Mucosa of descending colon (tissue), 3 donors: ENCODE measurements at regions not wholly inside any gene's neighbourhood (a gene's known extent, or its start where the extent isn't known, plus 50 kb on each side); places are given as distances from the start of the nearest gene placed in this dataset.

Source experiments
- ATAC-seq: fragments of 200-7000 bp; cut with Tn5 transposase; one replicate; pipeline ENCODE4 v1.9.1; 2020; ENCODE audit warnings: mild to moderate bottlenecking, moderate library complexity
- DNase-seq, 3 donors: peaks; one replicate each; pipeline ENCODE4 v3.0.0-alpha.2; 2020
- H3K36me3 ChIP-seq: fragments of 200-600 bp; one replicate; pipeline ENCODE4 v1.8.0; 2021; ENCODE audit warnings: low read depth, mild to moderate bottlenecking
- H3K4me1 ChIP-seq: fragments of 200-600 bp; one replicate; pipeline ENCODE4 v1.8.0; 2021; ENCODE audit warnings: low read depth, mild to moderate bottlenecking
- H3K4me3 ChIP-seq: fragments of 200-600 bp; one replicate; pipeline ENCODE4 v1.8.0; 2021; ENCODE audit warnings: mild to moderate bottlenecking
- H3K9me3 ChIP-seq: fragments of 200-600 bp; one replicate; pipeline ENCODE4 v1.8.0; 2021; ENCODE audit warnings: mild to moderate bottlenecking
- intact Hi-C, 2 donors: fragments of 100-400 bp; cut with DNase I in 1 of 2; cut with micrococcal nuclease in 1 of 2; formaldehyde crosslinking; loops; one replicate each; pipeline versions ENCODE4 v1.11.0 to v1.11.1; 2022; cut with DNase I, micrococcal nuclease
- TF ChIP-seq, protein P1 (sequence below): fragments of 200-600 bp; IDR thresholded peaks from one replicate; pipeline ENCODE4 v1.8.0; 2022; ENCODE audit warnings: antibody characterized with exemption, mild to moderate bottlenecking
- donor health status: DM: no; HTN: no; CAD: no; lungs with moderate emphysema.
- donor health status: DM: no; HTN: no; CAD: no.
- donor health status: DM: no; HTN: yes; CAD: no.

DNA sequence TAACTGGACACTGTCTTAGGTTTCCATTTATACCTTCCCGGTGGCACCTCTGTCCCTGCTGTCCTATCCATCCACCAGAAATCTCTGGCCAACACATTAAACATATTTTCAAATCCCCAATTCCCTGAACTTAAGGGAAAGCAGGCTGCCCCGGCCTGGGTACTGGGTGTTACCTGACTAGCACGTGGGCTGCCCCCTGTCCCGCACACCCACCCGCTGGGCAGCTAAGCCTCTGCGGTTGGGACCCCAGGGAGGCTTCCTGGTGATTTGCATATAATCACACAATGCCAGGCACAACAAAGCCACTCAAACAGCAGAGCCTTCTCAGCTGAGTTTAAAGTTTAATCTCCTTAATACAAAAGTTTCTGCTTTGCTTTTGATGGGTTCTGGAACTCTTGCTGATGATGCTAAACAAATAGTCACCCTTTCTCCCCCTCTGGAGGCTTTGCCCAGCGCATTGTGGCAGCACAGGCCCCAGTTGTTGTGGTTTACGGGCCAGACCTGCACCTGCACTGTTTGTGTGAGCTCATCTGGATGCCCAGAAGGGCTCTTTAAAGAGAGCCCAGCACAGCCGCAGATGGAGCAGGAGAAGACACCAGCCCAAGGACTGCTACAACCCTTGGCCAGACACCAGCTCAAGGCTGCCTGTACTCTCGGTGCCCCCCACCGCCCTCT lies 59.9 kb upstream of the POU2AF1 start:
- no peaks in the 10 kb centered on the region for H3K9me3 ChIP-seq
- H3K4me1 ChIP-seq = peaks cover 6% of the 10 kb centered on the region
- intact Hi-C loops = no loop called here
- H3K4me3 ChIP-seq = no peak overlapping the region
- ATAC-seq (no peak), DNase-seq (no peak)
- H3K36me3 ChIP-seq = no peaks in the 10 kb centered on the region
- TF ChIP-seq, protein P1, sequence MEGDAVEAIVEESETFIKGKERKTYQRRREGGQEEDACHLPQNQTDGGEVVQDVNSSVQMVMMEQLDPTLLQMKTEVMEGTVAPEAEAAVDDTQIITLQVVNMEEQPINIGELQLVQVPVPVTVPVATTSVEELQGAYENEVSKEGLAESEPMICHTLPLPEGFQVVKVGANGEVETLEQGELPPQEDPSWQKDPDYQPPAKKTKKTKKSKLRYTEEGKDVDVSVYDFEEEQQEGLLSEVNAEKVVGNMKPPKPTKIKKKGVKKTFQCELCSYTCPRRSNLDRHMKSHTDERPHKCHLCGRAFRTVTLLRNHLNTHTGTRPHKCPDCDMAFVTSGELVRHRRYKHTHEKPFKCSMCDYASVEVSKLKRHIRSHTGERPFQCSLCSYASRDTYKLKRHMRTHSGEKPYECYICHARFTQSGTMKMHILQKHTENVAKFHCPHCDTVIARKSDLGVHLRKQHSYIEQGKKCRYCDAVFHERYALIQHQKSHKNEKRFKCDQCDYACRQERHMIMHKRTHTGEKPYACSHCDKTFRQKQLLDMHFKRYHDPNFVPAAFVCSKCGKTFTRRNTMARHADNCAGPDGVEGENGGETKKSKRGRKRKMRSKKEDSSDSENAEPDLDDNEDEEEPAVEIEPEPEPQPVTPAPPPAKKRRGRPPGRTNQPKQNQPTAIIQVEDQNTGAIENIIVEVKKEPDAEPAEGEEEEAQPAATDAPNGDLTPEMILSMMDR = no peak

DNA sequence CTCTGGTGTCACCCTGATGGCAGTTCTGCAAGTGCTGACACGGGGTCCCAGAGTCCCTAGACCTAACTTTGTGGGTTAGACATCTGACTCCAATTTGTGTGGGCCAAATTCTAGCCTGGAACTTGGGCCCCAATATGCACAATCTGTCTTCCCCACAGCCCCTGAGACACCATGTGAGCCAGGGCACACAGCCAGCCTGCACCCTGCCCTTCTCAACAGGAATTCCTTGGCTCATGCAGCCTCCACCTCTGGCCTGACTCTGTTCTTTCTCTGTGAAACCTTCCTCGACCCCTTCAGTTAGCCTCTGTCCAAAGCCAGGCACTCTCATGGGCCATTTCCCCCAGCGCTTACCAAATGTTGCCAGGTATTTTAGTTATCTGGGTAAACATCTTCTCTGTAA lies 59.1 kb upstream of the POU2AF1 start:
- Histone ChIP-seq H3K9me3 (no peaks in the 10 kb centered on the region), H3K36me3 (no peaks in the 10 kb centered on the region), H3K4me3 (no peak overlapping the region), H3K4me1 (peaks cover 6% of the 10 kb centered on the region)
- peak; percentile 6 for ATAC-seq
- DNase-seq = no peak
- intact Hi-C loops = no loop called here
- TF ChIP-seq, protein P1 = no peak

DNA sequence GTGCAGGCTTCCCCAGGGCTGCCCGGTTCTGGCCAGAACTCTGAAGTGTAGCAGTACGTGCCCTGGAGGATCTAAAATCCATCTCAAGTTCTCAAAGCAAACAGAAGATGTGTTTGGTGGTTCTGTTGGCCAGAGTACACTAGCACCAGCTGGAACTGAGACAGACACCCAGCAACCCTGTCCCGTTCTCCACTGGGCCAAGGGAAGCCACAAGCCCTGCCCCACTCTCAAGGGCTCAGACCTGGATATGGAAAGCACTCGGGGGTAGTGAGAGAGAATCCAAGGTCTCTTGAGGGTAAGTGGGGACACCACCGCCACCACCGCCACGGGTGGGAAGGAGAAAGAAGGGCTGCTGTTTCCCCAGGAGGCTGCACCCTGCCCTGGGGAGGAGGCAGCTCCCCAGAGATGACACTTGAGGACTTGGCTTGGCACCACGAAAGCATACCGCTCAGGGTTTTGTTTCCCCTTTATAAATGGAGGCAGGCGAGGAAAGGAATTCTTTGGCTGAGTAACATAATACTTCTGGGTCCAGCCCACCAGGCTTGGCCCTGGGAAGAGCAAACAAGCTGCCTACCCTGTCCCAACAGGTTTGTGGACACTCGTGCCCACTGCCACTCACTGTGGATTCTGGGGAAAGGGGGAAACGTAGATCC lies 56.1 kb upstream of the POU2AF1 start:
- H3K36me3 ChIP-seq = no peaks in the 10 kb centered on the region
- TF ChIP-seq, protein P1 = no peak
- H3K4me1 ChIP-seq = no peaks in the 10 kb centered on the region
- intact Hi-C loops = no loop called here
- H3K4me3 ChIP-seq = no peak overlapping the region
- no peaks in the 10 kb centered on the region for H3K9me3 ChIP-seq
- no peak for ATAC-seq
- no peak for DNase-seq

DNA sequence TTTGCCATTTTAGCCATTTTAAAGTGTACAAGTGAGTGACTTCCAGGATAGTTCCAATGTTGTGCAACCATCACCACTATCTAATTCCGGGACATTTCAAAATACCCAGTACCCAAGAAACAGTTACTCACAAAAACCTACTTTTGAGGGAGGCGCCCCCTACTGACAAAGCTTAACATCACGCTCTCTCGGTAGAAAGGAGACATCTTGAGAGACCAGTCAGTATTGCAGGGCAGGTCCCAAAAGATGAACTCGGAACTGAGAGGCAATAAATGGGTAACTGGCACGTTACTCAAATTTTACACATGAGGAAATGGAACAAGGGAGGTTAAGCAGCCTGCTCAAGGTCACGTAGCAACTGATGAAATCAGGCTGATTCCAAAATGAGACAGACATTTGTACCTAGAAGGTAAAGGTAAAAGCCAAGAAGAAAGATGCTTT lies 50.0 kb upstream of the POU2AF1 start:
- DNase-seq = peak in 1 of 3 donors; percentile 86
- TF ChIP-seq, protein P1 = peak; percentile 19
- no peaks in the 10 kb centered on the region for H3K36me3 ChIP-seq
- H3K4me1 ChIP-seq = peaks cover 14% of the 10 kb centered on the region
- no peaks in the 10 kb centered on the region for H3K9me3 ChIP-seq
- ATAC-seq = peak; percentile 93
- intact Hi-C loops = loop anchor here in 1 of 2 donors (5.0 kb wide), 1 partner anchor 147 kb away; no protein-coding TSS in a partner anchor
- H3K4me3 ChIP-seq = no peak overlapping the region
